B cell (primary cell): ENCODE measurements at regions not wholly inside any gene's neighbourhood (a gene's known extent, or its start where the extent isn't known, plus 50 kb on each side); places are given as distances from the start of the nearest gene placed in this dataset.
A peak's percentile ranks its signal among the peaks of the same experiment; 100 is the strongest.

Experiments used
- ATAC-seq: fragments of 200-7000 bp; cut with Tn5 transposase; one replicate; pipeline ENCODE4 v1.10.0; 2021; ENCODE audit warnings: low read depth, mild to moderate bottlenecking, moderate number of reproducible peaks, moderate library complexity
- CTCF ChIA-PET: fragments of 350-600 bp; sonication (Branson Sonifier 250); formaldehyde crosslinking; loops from one replicate; lab custom pipeline; 2021; ENCODE audit warnings: antibody characterized with exemption, inconsistent platforms; lab: Charles Lee
- POLR2A ChIA-PET: fragments of 350-600 bp; sonication (Branson Sonifier 250); formaldehyde crosslinking; loops from one replicate; lab custom pipeline; 2021; ENCODE audit warnings: antibody characterized with exemption; lab: Charles Lee
- DNase-seq: peaks from one replicate; pipeline ENCODE4 v3.0.0; 2013
- H2AFZ ChIP-seq: 2 replicates; pipeline ENCODE4 v1.6.1; 2012; ENCODE audit warnings: mild to moderate bottlenecking, low read depth, low read length; ENCODE audit not compliant: insufficient read depth, poor library complexity, severe bottlenecking
- H3K27ac ChIP-seq, 2 donors: 1 replicate in 1 of 2; 2 replicates in 1 of 2; pipeline ENCODE4 v1.5.1; 2012 to 2013; ENCODE audit warnings: low read length in 2 of 2, mild to moderate bottlenecking in 2 of 2, moderate library complexity in 1 of 2
- H3K27me3 ChIP-seq, 4 experiments: fragments of 200-600 bp in 1 of 4; sonication (generic) in 1 of 4; replicated peaks in 1 of 4; 1 replicate in 2 of 4; 2 replicates in 2 of 4; pipeline versions ENCODE4 v1.6.1 to v1.7.0; 2013 to 2016; ENCODE audit warnings: low read length in 3 of 4, mild to moderate bottlenecking in 2 of 4, mixed read lengths in 1 of 4, moderate library complexity in 1 of 4; ENCODE audit not compliant: insufficient read depth in 4 of 4, control insufficient read depth in 3 of 4; ENCODE audit errors: control extremely low read depth in 1 of 4
- H3K36me3 ChIP-seq, 2 experiments: replicated peaks in 1 of 2; 1 replicate in 1 of 2; 2 replicates in 1 of 2; pipeline versions ENCODE4 v1.6.1 to v1.7.1; 2013; ENCODE audit warnings: low read length in 1 of 2; ENCODE audit not compliant: insufficient read depth in 2 of 2, control insufficient read depth in 1 of 2; ENCODE audit errors: control extremely low read depth in 1 of 2, extremely low read depth in 1 of 2
- H3K4me1 ChIP-seq, 2 donors: fragments of 200-600 bp in 1 of 2; sonication (generic) in 1 of 2; 1 replicate in 1 of 2; 2 replicates in 1 of 2; pipeline versions ENCODE4 v1.5.1 to v1.6.1; 2013 to 2017; ENCODE audit warnings: low read length in 2 of 2; ENCODE audit not compliant: control insufficient read depth in 2 of 2, insufficient read depth in 2 of 2
- H3K4me2 ChIP-seq: replicated peaks from 2 replicates; pipeline ENCODE3; 2012; ENCODE audit warnings: mild to moderate bottlenecking, low read depth, low read length; ENCODE audit not compliant: poor library complexity, severe bottlenecking
- H3K4me3 ChIP-seq, 5 experiments: fragments of 200-600 bp in 1 of 5; sonication (generic) in 1 of 5; 1 replicate in 3 of 5; 2 replicates in 2 of 5; pipeline versions ENCODE4 v1.5.1 to v1.7.0; 2011 to 2016; ENCODE audit warnings: low read length in 4 of 5, mild to moderate bottlenecking in 4 of 5, low read depth in 2 of 5, control low read depth in 1 of 5, moderate library complexity in 1 of 5; ENCODE audit not compliant: insufficient read depth in 1 of 5; ENCODE audit errors: control extremely low read depth in 1 of 5, extremely low read depth in 1 of 5
- H3K79me2 ChIP-seq: fragments of 200-600 bp; sonication (generic); one replicate; pipeline ENCODE4 v1.6.0; 2016; ENCODE audit warnings: low read length; ENCODE audit not compliant: control insufficient read depth, insufficient read depth
- H3K9ac ChIP-seq: fragments of 200-600 bp; sonication (generic); 2 replicates; pipeline ENCODE4 v1.6.1; 2017; ENCODE audit warnings: mild to moderate bottlenecking, low read length, moderate library complexity
- H3K9me3 ChIP-seq, 3 donors: one replicate each; pipeline versions ENCODE4 v1.6.1 to v1.7.1; 2013; ENCODE audit warnings: low read length in 2 of 3; ENCODE audit not compliant: control insufficient read depth in 2 of 3, insufficient read depth in 1 of 3; ENCODE audit errors: control extremely low read depth in 1 of 3
- H4K20me1 ChIP-seq: 2 replicates; pipeline ENCODE4 v1.6.0; 2012; ENCODE audit warnings: mild to moderate bottlenecking, low read length; ENCODE audit not compliant: insufficient read depth, control insufficient read depth, poor library complexity, severe bottlenecking
- H3K27ac Mint-ChIP-seq: one replicate; pipeline ENCODE4 v1.8.0; 2021; ENCODE audit warnings: mixed read lengths
- H3K27me3 Mint-ChIP-seq: one replicate; pipeline ENCODE4 v1.8.0; 2021; ENCODE audit warnings: mixed read lengths
- H3K4me1 Mint-ChIP-seq: one replicate; pipeline ENCODE4 v1.8.0; 2021; ENCODE audit warnings: mixed read lengths
- H3K4me3 Mint-ChIP-seq: one replicate; pipeline ENCODE4 v1.8.0; 2021; ENCODE audit warnings: mixed read lengths
- H3K9me3 Mint-ChIP-seq: one replicate; pipeline ENCODE4 v1.8.0; 2022; ENCODE audit warnings: mixed read lengths; ENCODE audit not compliant: insufficient read depth
- CTCF ChIP-seq: fragments of 200-600 bp; IDR thresholded peaks from one replicate; pipeline ENCODE4 v1.8.0; 2022; ENCODE audit warnings: antibody characterized with exemption, mild to moderate bottlenecking
- EZH2 ChIP-seq: IDR thresholded peaks from 2 replicates; pipeline ENCODE4 v1.6.1; 2012; ENCODE audit warnings: borderline replicate concordance, low read depth, mild to moderate bottlenecking, moderate library complexity, low read length; ENCODE audit not compliant: insufficient read depth, poor library complexity, severe bottlenecking
- WGBS: methylation state at CpG from one replicate; pipeline ENCODE4 v1.1.5; 2013; ENCODE audit warnings: missing lambda C conversion rate; ENCODE audit not compliant: insufficient coverage; 5-methylcytosine and 5-hydroxymethylcytosine counted together
- intact Hi-C: fragments of 100-400 bp; cut with micrococcal nuclease; formaldehyde crosslinking; loops from one replicate; pipeline ENCODE4 v1.10.0; 2022

GRCh38 chr21:35529171-35529863 lies 480.2 kb upstream of the RUNX1 start:
- DNase-seq: peak; percentile 61
- H3K9ac ChIP-seq: peak overlapping the region; percentile 70
- H3K79me2 ChIP-seq: no peaks in the 10 kb centered on the region
- no peaks in the 10 kb centered on the region for H4K20me1 ChIP-seq
- H3K9me3 ChIP-seq: no peaks in the 10 kb centered on the region
- ChIA-PET POLR2A (no interaction called here), CTCF (interaction anchor here (1.3 kb wide), 1 partner anchor 129 kb away, joined by 3 read pairs; no protein-coding TSS in a partner anchor)
- peak overlapping the region; percentile 93 for H3K27ac Mint-ChIP-seq
- H3K4me1 ChIP-seq: peaks cover 43 to 45% of the 10 kb centered on the region in 2 donors
- H3K27me3 Mint-ChIP-seq: no peaks in the 10 kb centered on the region
- peak overlapping the region; percentile 88 for H3K4me2 ChIP-seq
- H3K27me3 ChIP-seq: no peaks in the 10 kb centered on the region
- no peaks in the 10 kb centered on the region for H3K9me3 Mint-ChIP-seq
- H3K36me3 ChIP-seq: no peaks in the 10 kb centered on the region
- peak overlapping the region; percentile 91 for H3K4me3 Mint-ChIP-seq
- ATAC-seq: peak; percentile 54
- H3K4me1 Mint-ChIP-seq: peaks cover 54% of the 10 kb centered on the region
- intact Hi-C loops: loop anchor here (5.0 to 10.0 kb wide), 2 partner anchors 92 to 645 kb away; no protein-coding TSS in a partner anchor
- peak overlapping the region; percentile 77 for H2AFZ ChIP-seq
- peak overlapping the region; percentile 50 to 74 (median 67) for H3K4me3 ChIP-seq
- H3K27ac ChIP-seq: peak overlapping the region; percentile 81
- TF ChIP-seq CTCF (no peak), EZH2 (no peak)
- no CpG with 5 or more reads among the region's 7 CpGs for WGBS
